ENCODE measurements at regions not wholly inside any gene's neighbourhood (a gene's known extent, or its start where the extent isn't known, plus 50 kb on each side); places are given as distances from the start of the nearest gene placed in this dataset.

- TF ChIP-seq REST (IDR thresholded peaks at IDR 0.05; ENCODE audit: insufficient read depth in 1 of 2, low read depth in 2 of 2, low read length in 2 of 2) (no peak), TAF1 (IDR thresholded peaks at IDR 0.05; ENCODE audit: borderline replicate concordance, insufficient read depth, low read length) (no peak)
Measured at GRCh38 chr3:178174201-178174915, 361.9 kb upstream of the KCNMB2 start.
